GM12865 (cell line): ENCODE measurements at regions not wholly inside any gene's neighbourhood (a gene's known extent, or its start where the extent isn't known, plus 50 kb on each side); places are given as distances from the start of the nearest gene placed in this dataset.

Source experiments
- DNase-seq: peaks from one replicate; pipeline ENCODE4 v3.0.0; 2010; ENCODE audit warnings: low read depth
- H3K4me3 ChIP-seq: 2 replicates; pipeline ENCODE4 v1.5.1; 2011; ENCODE audit warnings: mild to moderate bottlenecking, low read depth, low read length, control low read depth
- CTCF ChIP-seq: IDR thresholded peaks from 2 replicates; pipeline ENCODE4 v1.5.1; 2011; ENCODE audit warnings: low read length, control low read depth, low read depth, inconsistent platforms; ENCODE audit not compliant: insufficient read depth; ENCODE audit errors: missing control alignments

- no peak overlapping the region for H3K4me3 ChIP-seq
- TF ChIP-seq CTCF = no peak
- no peak for DNase-seq
These were observed 51.9 kb upstream of the PTPRS start for GRCh38 chr19:5392486-5392885.

GRCh38 chr19:5393088-5393487 lies 52.5 kb upstream of the PTPRS start:
- no peak for DNase-seq
- no peak for TF ChIP-seq CTCF
- H3K4me3 ChIP-seq = no peak overlapping the region

GRCh38 chr19:5394551-5395505 lies 54.2 kb upstream of the PTPRS start:
- H3K4me3 ChIP-seq = no peak overlapping the region
- no peak for TF ChIP-seq CTCF
- DNase-seq = no peak

- DNase-seq = no peak
- no peak overlapping the region for H3K4me3 ChIP-seq
- TF ChIP-seq CTCF = no peak
These were observed 54.9 kb upstream of the PTPRS start for GRCh38 chr19:5395556-5395955.

- TF ChIP-seq CTCF = no peak
- no peak overlapping the region for H3K4me3 ChIP-seq
- DNase-seq = no peak
These were observed 55.7 kb upstream of the PTPRS start for GRCh38 chr19:5396096-5396939.

- no peak for DNase-seq
- no peak for TF ChIP-seq CTCF
- no peak overlapping the region for H3K4me3 ChIP-seq
These were observed 56.4 kb upstream of the PTPRS start for GRCh38 chr19:5396963-5397362.
